T-helper 17 cell (primary cell): ENCODE measurements at regions not wholly inside any gene's neighbourhood (a gene's known extent, or its start where the extent isn't known, plus 50 kb on each side); places are given as distances from the start of the nearest gene placed in this dataset.

Experiments
- ATAC-seq: fragments of 150-1000 bp; cut with Tn5 transposase; 2 replicates; pipeline ENCODE4 v1.10.0; 2021; ENCODE audit warnings: mild to moderate bottlenecking, moderate library complexity
- DNase-seq, 3 donors: peaks; one replicate each; pipeline versions ENCODE4 v3.0.0 to v3.0.0-alpha.2; 2020 to 2021
- H3K9me3 ChIP-seq: one replicate; pipeline ENCODE4 v1.7.0; 2013; ENCODE audit warnings: low read length, mild to moderate bottlenecking; ENCODE audit not compliant: control insufficient read depth, poor library complexity, severe bottlenecking
- H3K27ac Mint-ChIP-seq: one replicate; pipeline ENCODE4 v1.8.0; 2022; ENCODE audit warnings: mild to moderate bottlenecking, moderate library complexity, mixed read lengths
- H3K27me3 Mint-ChIP-seq: one replicate; pipeline ENCODE4 v1.8.0; 2022; ENCODE audit warnings: mixed read lengths
- H3K36me3 Mint-ChIP-seq: one replicate; pipeline ENCODE4 v1.8.0; 2022; ENCODE audit warnings: low read depth, mixed read lengths
- H3K4me1 Mint-ChIP-seq: one replicate; pipeline ENCODE4 v1.8.0; 2022; ENCODE audit warnings: mild to moderate bottlenecking, mixed read lengths
- H3K4me3 Mint-ChIP-seq: one replicate; pipeline ENCODE4 v1.8.0; 2022; ENCODE audit warnings: mild to moderate bottlenecking, moderate library complexity, mixed read lengths

GRCh38 chr5:166845044-166845443 is 1446.4 kb upstream of the WWC1 start:
- H3K4me1 Mint-ChIP-seq, result no peaks in the 10 kb centered on the region
- DNase-seq (no peak), ATAC-seq (no peak)

GRCh38 chr5:166856791-166857190 is 1434.7 kb upstream of the WWC1 start:
- no peak overlapping the region for H3K27ac Mint-ChIP-seq
- no peaks in the 10 kb centered on the region for H3K9me3 ChIP-seq
- no peaks in the 10 kb centered on the region for H3K36me3 Mint-ChIP-seq
- DNase-seq, result no peak
- no peak overlapping the region for H3K4me3 Mint-ChIP-seq
- no peaks in the 10 kb centered on the region for H3K4me1 Mint-ChIP-seq
- no peaks in the 10 kb centered on the region for H3K27me3 Mint-ChIP-seq
- no peak for ATAC-seq

More at GRCh38 chr5:166845044-166845443, 1446.4 kb upstream of the WWC1 start:
- H3K27me3 Mint-ChIP-seq, result no peaks in the 10 kb centered on the region
- no peaks in the 10 kb centered on the region for H3K36me3 Mint-ChIP-seq
- H3K4me3 Mint-ChIP-seq, result no peak overlapping the region
- no peak overlapping the region for H3K27ac Mint-ChIP-seq
- H3K9me3 ChIP-seq, result no peaks in the 10 kb centered on the region

GRCh38 chr5:166860426-166860825 is 1431.0 kb upstream of the WWC1 start:
- Mint-ChIP-seq H3K36me3 (no peaks in the 10 kb centered on the region), H3K4me3 (no peak overlapping the region), H3K4me1 (no peaks in the 10 kb centered on the region), H3K27ac (no peak overlapping the region), H3K27me3 (no peaks in the 10 kb centered on the region)
- H3K9me3 ChIP-seq, result no peaks in the 10 kb centered on the region
- DNase-seq (no peak), ATAC-seq (no peak)

GRCh38 chr5:166862581-166862980 is 1428.9 kb upstream of the WWC1 start:
- Mint-ChIP-seq H3K4me1 (no peaks in the 10 kb centered on the region), H3K4me3 (no peak overlapping the region), H3K27ac (no peak overlapping the region), H3K27me3 (no peaks in the 10 kb centered on the region), H3K36me3 (no peaks in the 10 kb centered on the region)
- DNase-seq (no peak), ATAC-seq (no peak)
- H3K9me3 ChIP-seq, result no peaks in the 10 kb centered on the region

- Mint-ChIP-seq H3K27ac (no peak overlapping the region), H3K4me1 (no peaks in the 10 kb centered on the region), H3K4me3 (no peak overlapping the region), H3K27me3 (no peaks in the 10 kb centered on the region), H3K36me3 (no peaks in the 10 kb centered on the region)
- ATAC-seq, result no peak
- DNase-seq, result no peak
- no peaks in the 10 kb centered on the region for H3K9me3 ChIP-seq
These were observed 1426.2 kb upstream of the WWC1 start for GRCh38 chr5:166865206-166865605.

GRCh38 chr5:166880456-166880855 is 1411.0 kb upstream of the WWC1 start:
- DNase-seq (no peak), ATAC-seq (no peak)
- Mint-ChIP-seq H3K4me1 (no peaks in the 10 kb centered on the region), H3K36me3 (no peaks in the 10 kb centered on the region), H3K4me3 (no peak overlapping the region), H3K27ac (no peak overlapping the region), H3K27me3 (no peaks in the 10 kb centered on the region)
- no peaks in the 10 kb centered on the region for H3K9me3 ChIP-seq

GRCh38 chr5:166881802-166882201 is 1409.6 kb upstream of the WWC1 start:
- no peaks in the 10 kb centered on the region for H3K9me3 ChIP-seq
- no peak overlapping the region for H3K27ac Mint-ChIP-seq
- H3K36me3 Mint-ChIP-seq, result no peaks in the 10 kb centered on the region
- ATAC-seq (no peak), DNase-seq (no peak)
- H3K4me3 Mint-ChIP-seq, result no peak overlapping the region
- H3K27me3 Mint-ChIP-seq, result no peaks in the 10 kb centered on the region
- no peaks in the 10 kb centered on the region for H3K4me1 Mint-ChIP-seq

- DNase-seq (no peak), ATAC-seq (no peak)
- Mint-ChIP-seq H3K4me1 (no peaks in the 10 kb centered on the region), H3K27ac (no peak overlapping the region), H3K4me3 (no peak overlapping the region), H3K27me3 (no peaks in the 10 kb centered on the region), H3K36me3 (no peaks in the 10 kb centered on the region)
- no peaks in the 10 kb centered on the region for H3K9me3 ChIP-seq
These were observed 1408.4 kb upstream of the WWC1 start for GRCh38 chr5:166883016-166883415.

GRCh38 chr5:166898166-166898565 is 1393.3 kb upstream of the WWC1 start:
- no peak for ATAC-seq
- Mint-ChIP-seq H3K27me3 (no peaks in the 10 kb centered on the region), H3K4me3 (no peak overlapping the region), H3K4me1 (no peaks in the 10 kb centered on the region), H3K27ac (no peak overlapping the region), H3K36me3 (no peaks in the 10 kb centered on the region)
- no peak for DNase-seq
- no peaks in the 10 kb centered on the region for H3K9me3 ChIP-seq

- H3K9me3 ChIP-seq, result no peaks in the 10 kb centered on the region
- ATAC-seq (no peak), DNase-seq (no peak)
- Mint-ChIP-seq H3K36me3 (no peaks in the 10 kb centered on the region), H3K4me1 (no peaks in the 10 kb centered on the region), H3K27me3 (no peaks in the 10 kb centered on the region), H3K4me3 (no peak overlapping the region), H3K27ac (no peak overlapping the region)
These were observed 1392.1 kb upstream of the WWC1 start for GRCh38 chr5:166899343-166899742.

- H3K4me3 Mint-ChIP-seq, result no peak overlapping the region
- H3K4me1 Mint-ChIP-seq, result no peaks in the 10 kb centered on the region
- H3K27me3 Mint-ChIP-seq, result no peaks in the 10 kb centered on the region
- H3K27ac Mint-ChIP-seq, result no peak overlapping the region
- DNase-seq (no peak), ATAC-seq (no peak)
- H3K9me3 ChIP-seq, result no peaks in the 10 kb centered on the region
- H3K36me3 Mint-ChIP-seq, result no peaks in the 10 kb centered on the region
These were observed 1386.9 kb upstream of the WWC1 start for GRCh38 chr5:166904571-166904970.

- H3K36me3 Mint-ChIP-seq, result no peaks in the 10 kb centered on the region
- ATAC-seq (no peak), DNase-seq (no peak)
- H3K27ac Mint-ChIP-seq, result no peak overlapping the region
- no peak overlapping the region for H3K4me3 Mint-ChIP-seq
- no peaks in the 10 kb centered on the region for H3K9me3 ChIP-seq
- no peaks in the 10 kb centered on the region for H3K27me3 Mint-ChIP-seq
- H3K4me1 Mint-ChIP-seq, result no peaks in the 10 kb centered on the region
These were observed 1384.3 kb upstream of the WWC1 start for GRCh38 chr5:166906991-166907713.

GRCh38 chr5:166909040-166909439 is 1382.4 kb upstream of the WWC1 start:
- H3K9me3 ChIP-seq, result no peaks in the 10 kb centered on the region
- ATAC-seq (no peak), DNase-seq (no peak)
- Mint-ChIP-seq H3K27ac (no peak overlapping the region), H3K27me3 (no peaks in the 10 kb centered on the region), H3K36me3 (no peaks in the 10 kb centered on the region), H3K4me1 (no peaks in the 10 kb centered on the region), H3K4me3 (no peak overlapping the region)

GRCh38 chr5:166909926-166910325 is 1381.5 kb upstream of the WWC1 start:
- ATAC-seq, result no peak
- no peak for DNase-seq
- no peaks in the 10 kb centered on the region for H3K36me3 Mint-ChIP-seq
- no peaks in the 10 kb centered on the region for H3K4me1 Mint-ChIP-seq
- H3K27ac Mint-ChIP-seq, result no peak overlapping the region
- no peaks in the 10 kb centered on the region for H3K27me3 Mint-ChIP-seq
- no peaks in the 10 kb centered on the region for H3K9me3 ChIP-seq
- no peak overlapping the region for H3K4me3 Mint-ChIP-seq
